ENCODE measurements at regions not wholly inside any gene's neighbourhood (a gene's known extent, or its start where the extent isn't known, plus 50 kb on each side); places are given as distances from the start of the nearest gene placed in this dataset.

GRCh38 chr9:80222466-80223169 is 650.9 kb downstream of the TLE4 start:
- ATAC-seq: no peak
- no peak for DNase-seq (ENCODE audit: low spot score)

GRCh38 chr9:80218328-80218727 is 646.6 kb downstream of the TLE4 start:
- no peak for DNase-seq (ENCODE audit: low spot score)

GRCh38 chr9:80213613-80214012 is 641.8 kb downstream of the TLE4 start:
- no peak for ATAC-seq
- no peak for DNase-seq (ENCODE audit: low spot score)

More at GRCh38 chr9:80218328-80218727, 646.6 kb downstream of the TLE4 start:
- no peak for ATAC-seq

DNA sequence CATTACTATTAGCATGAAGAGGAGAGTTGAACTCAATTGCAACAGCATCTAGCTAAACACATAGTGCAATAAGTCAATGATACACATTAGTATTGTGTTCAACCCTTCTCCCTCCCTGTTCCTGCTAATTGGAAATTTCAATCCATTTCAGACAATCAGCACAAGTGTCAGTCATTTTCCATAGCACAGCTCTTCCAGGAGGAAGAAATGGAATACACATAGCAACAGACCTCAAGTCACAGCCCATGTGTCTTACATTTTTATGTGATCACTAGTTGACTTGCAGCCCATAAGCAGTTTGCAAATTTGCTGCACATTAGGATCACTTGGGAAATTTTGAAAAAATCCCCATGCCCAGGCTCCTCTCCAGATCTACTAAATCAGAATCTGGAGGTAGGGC is 636.9 kb downstream of the TLE4 start:
- ATAC-seq (no peak), DNase-seq (ENCODE audit: low spot score) (no peak)

DNA sequence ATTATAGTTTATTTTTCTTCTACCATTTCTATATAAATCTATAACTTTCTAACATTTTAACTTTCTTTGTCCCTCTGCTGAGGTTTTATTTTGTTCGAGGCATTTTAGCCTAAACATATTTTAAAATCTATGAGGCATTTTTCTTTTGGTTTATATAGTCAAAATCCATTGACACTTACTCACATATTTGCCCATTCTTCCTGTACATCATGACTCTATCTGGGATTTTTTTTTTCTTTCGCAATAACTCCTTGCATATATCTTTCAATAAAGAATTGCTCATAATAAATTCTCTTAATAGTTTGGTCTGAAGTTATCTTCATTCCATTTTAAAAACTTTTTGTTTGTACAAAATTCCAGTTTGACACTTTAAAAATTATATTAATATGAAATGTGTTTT is 632.3 kb downstream of the TLE4 start:
- ATAC-seq (no peak), DNase-seq (ENCODE audit: low spot score) (no peak)

DNA sequence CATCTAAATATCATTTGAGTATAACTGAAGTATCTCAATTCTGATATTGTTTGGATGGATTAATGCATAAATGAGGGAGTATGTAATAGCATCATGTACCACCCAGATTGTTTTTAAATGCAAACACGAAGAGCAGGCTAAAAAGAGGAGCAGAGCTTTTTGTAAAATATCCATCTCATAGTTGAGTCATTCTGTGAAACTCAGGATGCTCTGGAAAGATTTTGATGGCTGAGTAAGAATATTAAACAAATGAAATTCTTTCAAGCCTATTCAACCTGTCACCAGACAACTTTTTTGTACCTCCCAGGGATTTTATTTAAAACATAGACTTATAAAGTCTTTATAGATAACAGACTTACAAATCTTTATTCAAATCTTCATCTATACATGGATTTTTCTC is 625.9 kb downstream of the TLE4 start:
- no peak for ATAC-seq
- DNase-seq (ENCODE audit: low spot score): no peak

- DNase-seq (ENCODE audit: low spot score) (no peak), ATAC-seq (no peak)
These were observed 619.3 kb downstream of the TLE4 start for GRCh38 chr9:80191108-80191507.

GRCh38 chr9:80188579-80188978 is 616.8 kb downstream of the TLE4 start:
- no peak for ATAC-seq
- DNase-seq (ENCODE audit: low spot score): no peak

- no peak for DNase-seq (ENCODE audit: low spot score)
- no peak for ATAC-seq
These were observed 613.5 kb downstream of the TLE4 start for GRCh38 chr9:80185112-80185738.

GRCh38 chr9:80177949-80178480 is 606.2 kb downstream of the TLE4 start:
- DNase-seq (ENCODE audit: low spot score) (no peak), ATAC-seq (no peak)

GRCh38 chr9:80175286-80176150 is 603.8 kb downstream of the TLE4 start:
- ATAC-seq: peak; percentile 74

GRCh38 chr9:80163889-80164288 is 592.1 kb downstream of the TLE4 start:
- no peak for ATAC-seq
- no peak for DNase-seq (ENCODE audit: low spot score)

More at GRCh38 chr9:80175286-80176150, 603.8 kb downstream of the TLE4 start:
- DNase-seq (ENCODE audit: low spot score): no peak

DNA sequence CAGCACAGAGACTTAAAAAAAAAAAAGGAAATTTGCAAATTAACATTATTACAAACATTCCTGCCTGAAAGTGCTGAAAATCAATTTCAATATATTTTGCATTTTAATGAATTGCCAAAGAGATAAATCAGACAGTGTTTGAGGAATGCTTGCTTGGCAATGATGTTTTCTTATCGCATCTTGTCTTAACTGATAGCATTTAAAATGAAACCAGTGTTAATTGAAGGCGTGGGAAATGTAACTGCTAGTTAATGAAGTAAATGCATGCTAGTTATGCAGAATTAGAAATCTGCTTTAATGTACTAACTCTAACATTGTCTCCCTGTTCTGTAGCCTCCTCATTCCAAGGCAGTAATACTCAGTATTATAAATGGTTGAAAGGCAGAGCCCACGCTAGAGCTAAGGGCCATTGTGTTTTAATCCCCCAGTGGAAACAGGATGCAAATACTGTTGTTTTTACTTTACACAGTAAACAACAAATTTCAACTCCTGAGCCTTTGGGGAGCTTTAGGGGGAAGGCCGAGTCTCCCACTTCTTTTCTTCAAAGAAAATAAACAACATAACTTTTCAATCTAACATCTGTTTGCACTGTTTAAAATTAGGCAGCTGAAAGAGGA is 586.9 kb downstream of the TLE4 start:
- no peak for ATAC-seq
- DNase-seq (ENCODE audit: low spot score): no peak

DNA sequence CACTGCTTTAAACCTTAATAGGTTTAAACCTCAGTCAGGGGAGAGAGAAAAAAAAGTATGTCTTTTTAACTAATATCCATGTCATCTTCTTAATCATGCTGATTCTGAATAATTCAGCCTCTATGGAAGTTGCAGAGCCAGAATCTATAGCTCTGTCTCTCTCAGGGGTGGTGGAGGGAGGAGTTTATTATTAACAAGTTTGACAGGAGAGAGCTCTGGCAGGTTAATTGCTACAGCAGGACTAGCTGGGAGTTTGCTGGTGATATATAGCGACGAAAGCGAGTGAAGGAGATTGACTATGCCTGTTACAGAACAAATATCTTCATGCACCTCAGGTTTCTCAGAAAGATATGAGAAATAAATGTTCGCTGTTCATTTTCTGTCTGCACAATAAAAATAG is 586.4 kb downstream of the TLE4 start:
- ATAC-seq: no peak
- no peak for DNase-seq (ENCODE audit: low spot score)

GRCh38 chr9:80157561-80157983 is 585.8 kb downstream of the TLE4 start:
- ATAC-seq (no peak), DNase-seq (ENCODE audit: low spot score) (no peak)

- DNase-seq (ENCODE audit: low spot score): no peak
These were observed 585.1 kb downstream of the TLE4 start for GRCh38 chr9:80156756-80157472.

GRCh38 chr9:80156262-80156661 is 584.5 kb downstream of the TLE4 start:
- no peak for DNase-seq (ENCODE audit: low spot score)
- ATAC-seq: no peak

More at GRCh38 chr9:80156756-80157472, 585.1 kb downstream of the TLE4 start:
- ATAC-seq: no peak

GRCh38 chr9:80147866-80148265 is 576.1 kb downstream of the TLE4 start:
- ATAC-seq (no peak), DNase-seq (ENCODE audit: low spot score) (no peak)

GRCh38 chr9:80146466-80146865 is 574.7 kb downstream of the TLE4 start:
- DNase-seq (ENCODE audit: low spot score): no peak
- no peak for ATAC-seq

DNA sequence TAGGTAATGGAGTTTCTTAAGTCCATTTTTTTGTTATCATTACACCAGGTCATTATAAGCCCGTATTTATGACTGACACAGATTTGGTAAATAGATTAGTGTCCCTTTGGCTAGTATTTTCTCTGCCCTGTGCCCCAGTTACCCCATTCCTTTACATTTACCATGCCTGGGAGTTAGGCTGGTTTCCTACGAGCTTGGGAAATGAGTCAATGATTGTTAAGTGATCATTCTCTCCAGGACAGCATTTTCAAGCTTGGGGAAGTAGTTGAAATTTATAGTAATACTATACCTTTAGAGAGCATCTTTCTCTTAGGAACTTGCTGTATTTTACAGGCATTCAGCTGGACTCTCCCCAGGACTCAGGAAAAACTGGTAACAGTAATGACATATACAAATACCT is 573.1 kb downstream of the TLE4 start:
- DNase-seq (ENCODE audit: low spot score) (no peak), ATAC-seq (no peak)
